ENCODE measurements at regions not wholly inside any gene's neighbourhood (a gene's known extent, or its start where the extent isn't known, plus 50 kb on each side); places are given as distances from the start of the nearest gene placed in this dataset.
"Not testable (repeated sequence)": the region's sequence is repeated elsewhere in the genome, so short reads cannot be mapped to it uniquely, and the experiment has no call there.

- DNase-seq (ENCODE audit: low read depth, low spot score): no peak
These were observed 86.2 kb downstream of the PSAT1 start for GRCh38 chr9:78383130-78383529.

GRCh38 chr9:78386348-78386747 is 89.4 kb downstream of the PSAT1 start:
- DNase-seq (ENCODE audit: low read depth, low spot score): no peak

GRCh38 chr9:78386773-78387172 is 89.8 kb downstream of the PSAT1 start:
- no peak for DNase-seq (ENCODE audit: low read depth, low spot score)

GRCh38 chr9:78393340-78393739 is 96.4 kb downstream of the PSAT1 start:
- DNase-seq (ENCODE audit: low read depth, low spot score): no peak

GRCh38 chr9:78393932-78394331 is 97.0 kb downstream of the PSAT1 start:
- DNase-seq (ENCODE audit: low read depth, low spot score): no peak

GRCh38 chr9:78396087-78396486 is 99.2 kb downstream of the PSAT1 start:
- no peak for DNase-seq (ENCODE audit: low read depth, low spot score)

GRCh38 chr9:78397045-78397444 is 100.1 kb downstream of the PSAT1 start:
- DNase-seq (ENCODE audit: low read depth, low spot score): no peak

- DNase-seq (ENCODE audit: low read depth, low spot score): no peak
These were observed 100.5 kb downstream of the PSAT1 start for GRCh38 chr9:78397454-78397853.

GRCh38 chr9:78399153-78399552 is 102.2 kb downstream of the PSAT1 start:
- DNase-seq (ENCODE audit: low read depth, low spot score): no peak

- DNase-seq (ENCODE audit: low read depth, low spot score): no peak
These were observed 103.6 kb downstream of the PSAT1 start for GRCh38 chr9:78400496-78400895.

- DNase-seq (ENCODE audit: low read depth, low spot score): no peak
These were observed 108.5 kb downstream of the PSAT1 start for GRCh38 chr9:78405461-78405860.

GRCh38 chr9:78406146-78406545 is 109.2 kb downstream of the PSAT1 start:
- no peak for DNase-seq (ENCODE audit: low read depth, low spot score)

- DNase-seq (ENCODE audit: low read depth, low spot score): no peak
These were observed 110.0 kb downstream of the PSAT1 start for GRCh38 chr9:78406933-78407332.

- no peak for DNase-seq (ENCODE audit: low read depth, low spot score)
These were observed 110.8 kb downstream of the PSAT1 start for GRCh38 chr9:78407636-78408312.

- DNase-seq (ENCODE audit: low read depth, low spot score): no peak
These were observed 111.5 kb downstream of the PSAT1 start for GRCh38 chr9:78408388-78408787.

- not testable (repeated sequence) for DNase-seq (ENCODE audit: low read depth, low spot score)
These were observed 113.1 kb downstream of the PSAT1 start for GRCh38 chr9:78409928-78410510.

- no peak for DNase-seq (ENCODE audit: low read depth, low spot score)
These were observed 125.4 kb downstream of the PSAT1 start for GRCh38 chr9:78422309-78422708.

- DNase-seq (ENCODE audit: low read depth, low spot score): no peak
These were observed 127.4 kb downstream of the PSAT1 start for GRCh38 chr9:78424299-78424698.

GRCh38 chr9:78428640-78429039 is 131.7 kb downstream of the PSAT1 start:
- no peak for DNase-seq (ENCODE audit: low read depth, low spot score)

GRCh38 chr9:78430387-78430786 is 133.5 kb downstream of the PSAT1 start:
- no peak for DNase-seq (ENCODE audit: low read depth, low spot score)

GRCh38 chr9:78431039-78431438 is 134.1 kb downstream of the PSAT1 start:
- not testable (repeated sequence) for DNase-seq (ENCODE audit: low read depth, low spot score)

- DNase-seq (ENCODE audit: low read depth, low spot score): no peak
These were observed 139.9 kb downstream of the PSAT1 start for GRCh38 chr9:78436873-78437272.

GRCh38 chr9:78437296-78437695 is 140.4 kb downstream of the PSAT1 start:
- no peak for DNase-seq (ENCODE audit: low read depth, low spot score)

- no peak for DNase-seq (ENCODE audit: low read depth, low spot score)
These were observed 140.9 kb downstream of the PSAT1 start for GRCh38 chr9:78437806-78438205.
